GM12878 (cell line): ENCODE measurements at regions not wholly inside any gene's neighbourhood (a gene's known extent, or its start where the extent isn't known, plus 50 kb on each side); places are given as distances from the start of the nearest gene placed in this dataset.

Experiments
- BACH1 ChIP-seq: fragments of 450-650 bp; IDR thresholded peaks from 2 replicates; pipeline ENCODE4 v1.6.1; 2017; ENCODE audit warnings: mild to moderate bottlenecking, borderline replicate concordance
- BHLHE40 ChIP-seq, 2 experiments: fragments of 450-650 bp in 1 of 2; IDR thresholded peaks; 2 replicates each; pipeline ENCODE4 v1.6.1; 2011 to 2017; ENCODE audit warnings: low read depth in 2 of 2, borderline replicate concordance in 1 of 2, improper control_type of control experiment in 1 of 2, low read length in 1 of 2, mild to moderate bottlenecking in 1 of 2
- CBX3 ChIP-seq: fragments of 200-600 bp; sonication (generic); IDR thresholded peaks from 2 replicates; pipeline ENCODE4 v1.6.1; 2016; ENCODE audit warnings: low read depth, borderline replicate concordance
- CHD4 ChIP-seq: fragments of 200-600 bp; sonication (generic); IDR thresholded peaks from 2 replicates; pipeline ENCODE4 v1.6.1; 2016; ENCODE audit warnings: mild to moderate bottlenecking
- EED ChIP-seq: sonication (generic); IDR thresholded peaks from 2 replicates; pipeline ENCODE4 v1.6.1; 2016; ENCODE audit warnings: antibody characterized with exemption, low read depth
- ESRRA ChIP-seq: IDR thresholded peaks from 2 replicates; pipeline ENCODE4 v1.6.1; 2012; ENCODE audit warnings: mild to moderate bottlenecking, low read length, improper control_type of control experiment
- KAT2A ChIP-seq: conservative IDR thresholded peaks from 2 replicates; pipeline ENCODE4 v1.6.1; 2011; ENCODE audit warnings: low read depth, low read length; ENCODE audit not compliant: control insufficient read depth
- MEF2A ChIP-seq: IDR thresholded peaks from 2 replicates; pipeline ENCODE4 v1.6.1; 2011; ENCODE audit warnings: low read depth, mild to moderate bottlenecking, low read length, moderate library complexity; ENCODE audit not compliant: insufficient read depth
- MTA2 ChIP-seq: fragments of 450-650 bp; IDR thresholded peaks from 2 replicates; pipeline ENCODE4 v1.6.1; 2016; ENCODE audit warnings: low read depth, mild to moderate bottlenecking, moderate library complexity
- MYC ChIP-seq: IDR thresholded peaks from 2 replicates; pipeline ENCODE4 v1.6.1; 2011; ENCODE audit warnings: mild to moderate bottlenecking, low read length, moderate library complexity, inconsistent platforms; ENCODE audit not compliant: insufficient read depth, insufficient replicate concordance, insufficient read length, severe bottlenecking
- NBN ChIP-seq: fragments of 450-650 bp; IDR thresholded peaks from 2 replicates; pipeline ENCODE4 v1.6.1; 2016
- POLR2AphosphoS2 ChIP-seq: IDR thresholded peaks from 2 replicates; pipeline ENCODE4 v1.6.1; 2011; ENCODE audit warnings: low read depth, mild to moderate bottlenecking, low read length, improper control_type of control experiment, moderate library complexity
- RELA ChIP-seq: fragments of 450-650 bp; IDR thresholded peaks from 2 replicates; pipeline ENCODE4 v1.8.0; 2014; ENCODE audit warnings: borderline replicate concordance; ENCODE audit not compliant: partially characterized antibody
- SMC3 ChIP-seq: IDR thresholded peaks from 2 replicates; pipeline ENCODE4 v1.6.1; 2011; ENCODE audit warnings: low read length, improper control_type of control experiment, borderline replicate concordance
- SRF ChIP-seq, 2 experiments: IDR thresholded peaks; 2 replicates each; pipeline ENCODE4 v1.6.1; 2011; ENCODE audit warnings: low read depth in 2 of 2, low read length in 2 of 2, mild to moderate bottlenecking in 1 of 2, moderate library complexity in 1 of 2
- STAT3 ChIP-seq: IDR thresholded peaks from 2 replicates; pipeline ENCODE4 v1.6.1; 2011; ENCODE audit warnings: low read depth, low read length, improper control_type of control experiment
- SUZ12 ChIP-seq: fragments of 200-600 bp; sonication (generic); IDR thresholded peaks from one replicate; pipeline ENCODE4 v1.6.1; 2018; ENCODE audit warnings: antibody characterized with exemption, mild to moderate bottlenecking; ENCODE audit not compliant: unreplicated experiment
- TCF7 ChIP-seq: IDR thresholded peaks from 2 replicates; pipeline ENCODE4 v1.6.1; 2014; ENCODE audit warnings: antibody characterized with exemption, borderline replicate concordance
- ZNF217 ChIP-seq: fragments of 450-650 bp; IDR thresholded peaks from 2 replicates; pipeline ENCODE4 v1.6.1; 2017; ENCODE audit warnings: antibody characterized with exemption, mild to moderate bottlenecking
- TF ChIP-seq, protein P1 (sequence below): IDR thresholded peaks from 2 replicates; pipeline ENCODE4 v1.6.1; 2011; ENCODE audit warnings: borderline replicate concordance, low read depth, mild to moderate bottlenecking, moderate library complexity, low read length; ENCODE audit not compliant: insufficient read depth, poor library complexity, severe bottlenecking
- TF ChIP-seq, protein P2 (sequence below): fragments of 450-650 bp; IDR thresholded peaks from 2 replicates; pipeline ENCODE4 v1.6.1; 2017; ENCODE audit warnings: mild to moderate bottlenecking
- TF ChIP-seq, protein P3 (sequence below): fragments of 450-650 bp; IDR thresholded peaks from 2 replicates; pipeline ENCODE4 v1.6.1; 2017; ENCODE audit warnings: mild to moderate bottlenecking, low read depth, inconsistent platforms; ENCODE audit not compliant: poor library complexity, severe bottlenecking
- TF ChIP-seq, protein P4 (sequence below): fragments of 450-650 bp; IDR thresholded peaks from 2 replicates; pipeline ENCODE4 v1.6.1; 2017; ENCODE audit warnings: low read depth, mild to moderate bottlenecking, moderate library complexity

GRCh38 chr17:69607162-69607834 lies 192.8 kb downstream of the MAP2K6 start (continued):
- TF ChIP-seq TCF7 (peak; percentile 13; the same call in 1 of the 2 replicates), ESRRA (no peak), CHD4 (no peak), MEF2A (0 out of 2 replicates have a peak, but pooled peaks have one; percentile 16), EED (peak; percentile 64), MTA2 (peak; percentile 51; the same call in 1 of the 2 replicates), MYC (no peak), SRF (IDR thresholded peaks at IDR 0.05; ENCODE audit: low read depth in 2 of 2, low read length in 2 of 2) (no peak), POLR2AphosphoS2 (no peak), KAT2A (no peak), SUZ12 (no peak), BACH1 (no peak), NBN (no peak), CBX3 (no peak), ZNF217 (no peak), BHLHE40 (IDR thresholded peaks at IDR 0.05; ENCODE audit: borderline replicate concordance in 1 of 2, low read depth in 2 of 2, low read length in 1 of 2) (no peak), SMC3 (peak; percentile 49; the same call in 1 of the 2 replicates), STAT3 (no peak), RELA (peak; percentile 34)
- TF ChIP-seq, protein P1, sequence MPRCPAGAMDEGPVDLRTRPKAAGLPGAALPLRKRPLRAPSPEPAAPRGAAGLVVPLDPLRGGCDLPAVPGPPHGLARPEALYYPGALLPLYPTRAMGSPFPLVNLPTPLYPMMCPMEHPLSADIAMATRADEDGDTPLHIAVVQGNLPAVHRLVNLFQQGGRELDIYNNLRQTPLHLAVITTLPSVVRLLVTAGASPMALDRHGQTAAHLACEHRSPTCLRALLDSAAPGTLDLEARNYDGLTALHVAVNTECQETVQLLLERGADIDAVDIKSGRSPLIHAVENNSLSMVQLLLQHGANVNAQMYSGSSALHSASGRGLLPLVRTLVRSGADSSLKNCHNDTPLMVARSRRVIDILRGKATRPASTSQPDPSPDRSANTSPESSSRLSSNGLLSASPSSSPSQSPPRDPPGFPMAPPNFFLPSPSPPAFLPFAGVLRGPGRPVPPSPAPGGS: no peak
- TF ChIP-seq, protein P2, sequence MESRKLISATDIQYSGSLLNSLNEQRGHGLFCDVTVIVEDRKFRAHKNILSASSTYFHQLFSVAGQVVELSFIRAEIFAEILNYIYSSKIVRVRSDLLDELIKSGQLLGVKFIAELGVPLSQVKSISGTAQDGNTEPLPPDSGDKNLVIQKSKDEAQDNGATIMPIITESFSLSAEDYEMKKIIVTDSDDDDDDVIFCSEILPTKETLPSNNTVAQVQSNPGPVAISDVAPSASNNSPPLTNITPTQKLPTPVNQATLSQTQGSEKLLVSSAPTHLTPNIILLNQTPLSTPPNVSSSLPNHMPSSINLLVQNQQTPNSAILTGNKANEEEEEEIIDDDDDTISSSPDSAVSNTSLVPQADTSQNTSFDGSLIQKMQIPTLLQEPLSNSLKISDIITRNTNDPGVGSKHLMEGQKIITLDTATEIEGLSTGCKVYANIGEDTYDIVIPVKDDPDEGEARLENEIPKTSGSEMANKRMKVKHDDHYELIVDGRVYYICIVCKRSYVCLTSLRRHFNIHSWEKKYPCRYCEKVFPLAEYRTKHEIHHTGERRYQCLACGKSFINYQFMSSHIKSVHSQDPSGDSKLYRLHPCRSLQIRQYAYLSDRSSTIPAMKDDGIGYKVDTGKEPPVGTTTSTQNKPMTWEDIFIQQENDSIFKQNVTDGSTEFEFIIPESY: no peak
- TF ChIP-seq, protein P3, sequence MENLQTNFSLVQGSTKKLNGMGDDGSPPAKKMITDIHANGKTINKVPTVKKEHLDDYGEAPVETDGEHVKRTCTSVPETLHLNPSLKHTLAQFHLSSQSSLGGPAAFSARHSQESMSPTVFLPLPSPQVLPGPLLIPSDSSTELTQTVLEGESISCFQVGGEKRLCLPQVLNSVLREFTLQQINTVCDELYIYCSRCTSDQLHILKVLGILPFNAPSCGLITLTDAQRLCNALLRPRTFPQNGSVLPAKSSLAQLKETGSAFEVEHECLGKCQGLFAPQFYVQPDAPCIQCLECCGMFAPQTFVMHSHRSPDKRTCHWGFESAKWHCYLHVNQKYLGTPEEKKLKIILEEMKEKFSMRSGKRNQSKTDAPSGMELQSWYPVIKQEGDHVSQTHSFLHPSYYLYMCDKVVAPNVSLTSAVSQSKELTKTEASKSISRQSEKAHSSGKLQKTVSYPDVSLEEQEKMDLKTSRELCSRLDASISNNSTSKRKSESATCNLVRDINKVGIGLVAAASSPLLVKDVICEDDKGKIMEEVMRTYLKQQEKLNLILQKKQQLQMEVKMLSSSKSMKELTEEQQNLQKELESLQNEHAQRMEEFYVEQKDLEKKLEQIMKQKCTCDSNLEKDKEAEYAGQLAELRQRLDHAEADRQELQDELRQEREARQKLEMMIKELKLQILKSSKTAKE: peak; percentile 95
- TF ChIP-seq, protein P4, sequence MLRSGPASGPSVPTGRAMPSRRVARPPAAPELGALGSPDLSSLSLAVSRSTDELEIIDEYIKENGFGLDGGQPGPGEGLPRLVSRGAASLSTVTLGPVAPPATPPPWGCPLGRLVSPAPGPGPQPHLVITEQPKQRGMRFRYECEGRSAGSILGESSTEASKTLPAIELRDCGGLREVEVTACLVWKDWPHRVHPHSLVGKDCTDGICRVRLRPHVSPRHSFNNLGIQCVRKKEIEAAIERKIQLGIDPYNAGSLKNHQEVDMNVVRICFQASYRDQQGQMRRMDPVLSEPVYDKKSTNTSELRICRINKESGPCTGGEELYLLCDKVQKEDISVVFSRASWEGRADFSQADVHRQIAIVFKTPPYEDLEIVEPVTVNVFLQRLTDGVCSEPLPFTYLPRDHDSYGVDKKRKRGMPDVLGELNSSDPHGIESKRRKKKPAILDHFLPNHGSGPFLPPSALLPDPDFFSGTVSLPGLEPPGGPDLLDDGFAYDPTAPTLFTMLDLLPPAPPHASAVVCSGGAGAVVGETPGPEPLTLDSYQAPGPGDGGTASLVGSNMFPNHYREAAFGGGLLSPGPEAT: 0 out of 2 replicates have a peak, but pooled peaks have one; percentile 35
